ENCODE measurements at regions not wholly inside any gene's neighbourhood (a gene's known extent, or its start where the extent isn't known, plus 50 kb on each side); places are given as distances from the start of the nearest gene placed in this dataset.

- TF ChIP-seq CTCF (IDR thresholded peaks at IDR 0.05) (no peak), PHF8 (IDR thresholded peaks at IDR 0.05; ENCODE audit: borderline replicate concordance, low read depth) (no peak), ZFP36 (IDR thresholded peaks at IDR 0.05; ENCODE audit: borderline replicate concordance, partially characterized antibody) (no peak), KDM1A (IDR thresholded peaks at IDR 0.05; ENCODE audit: low read depth) (no peak), MYC (IDR thresholded peaks at IDR 0.05; ENCODE audit: borderline replicate concordance, low read length) (no peak), FOSL2 (IDR thresholded peaks at IDR 0.05) (no peak), FOSL2 (CRISPR knock-in tag; IDR thresholded peaks at IDR 0.05) (no peak), HEYL (CRISPR knock-in tag; IDR thresholded peaks at IDR 0.05) (no peak), RFX5 (IDR thresholded peaks at IDR 0.05) (no peak), JUNB (IDR thresholded peaks at IDR 0.05) (no peak)
Measured at GRCh38 chr3:15983693-15984092, 185.9 kb upstream of the ANKRD28 start.
